NB4 (cell line): ENCODE measurements at regions not wholly inside any gene's neighbourhood (a gene's known extent, or its start where the extent isn't known, plus 50 kb on each side); places are given as distances from the start of the nearest gene placed in this dataset.

Experiments
- POLR2A ChIP-seq: IDR thresholded peaks from 2 replicates; pipeline ENCODE4 v1.6.1; 2011; ENCODE audit warnings: mild to moderate bottlenecking; ENCODE audit not compliant: insufficient read length; ENCODE audit errors: extremely low read depth
- TF ChIP-seq, protein P1 (sequence below): IDR thresholded peaks from one replicate; pipeline ENCODE4 v1.5.1; 2012; ENCODE audit warnings: low read depth, low read length
- TF ChIP-seq, protein P2 (sequence below): IDR thresholded peaks from 2 replicates; pipeline ENCODE4 v1.6.1; 2011; ENCODE audit warnings: low read depth, low read length

DNA sequence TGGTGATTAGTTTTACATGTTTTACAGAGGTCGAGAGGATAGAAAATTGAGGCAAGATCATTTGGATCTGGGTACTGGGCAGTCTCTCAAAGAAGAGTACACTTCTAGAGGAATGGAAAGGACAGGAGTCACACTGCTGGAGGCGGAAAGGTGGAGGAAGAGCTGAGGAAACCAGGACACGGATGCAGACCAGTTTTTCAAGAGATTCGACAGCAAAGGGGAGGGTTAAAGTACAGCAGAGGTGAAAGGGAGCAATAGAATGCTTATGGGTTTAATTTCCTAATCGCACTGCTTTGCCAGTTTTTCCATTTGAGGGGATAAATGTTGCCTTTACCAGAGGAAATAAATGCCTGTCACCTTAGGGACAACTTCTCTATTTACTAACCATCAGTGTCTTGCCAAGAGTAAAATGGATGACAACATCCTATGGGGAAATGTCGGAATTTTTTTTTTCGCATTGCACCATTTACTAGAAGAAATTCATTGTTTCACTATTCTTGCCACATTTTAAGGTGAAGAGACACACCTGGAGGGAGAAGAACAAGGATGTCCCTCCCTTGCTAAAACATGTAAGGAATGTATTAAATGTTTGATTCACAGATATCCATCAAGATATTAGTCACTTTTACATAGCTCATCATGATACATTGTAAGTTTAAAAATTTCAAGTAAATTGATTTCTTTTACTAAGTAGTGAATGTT lies 226.6 kb downstream of the COL12A1 start:
- TF ChIP-seq, protein P1, sequence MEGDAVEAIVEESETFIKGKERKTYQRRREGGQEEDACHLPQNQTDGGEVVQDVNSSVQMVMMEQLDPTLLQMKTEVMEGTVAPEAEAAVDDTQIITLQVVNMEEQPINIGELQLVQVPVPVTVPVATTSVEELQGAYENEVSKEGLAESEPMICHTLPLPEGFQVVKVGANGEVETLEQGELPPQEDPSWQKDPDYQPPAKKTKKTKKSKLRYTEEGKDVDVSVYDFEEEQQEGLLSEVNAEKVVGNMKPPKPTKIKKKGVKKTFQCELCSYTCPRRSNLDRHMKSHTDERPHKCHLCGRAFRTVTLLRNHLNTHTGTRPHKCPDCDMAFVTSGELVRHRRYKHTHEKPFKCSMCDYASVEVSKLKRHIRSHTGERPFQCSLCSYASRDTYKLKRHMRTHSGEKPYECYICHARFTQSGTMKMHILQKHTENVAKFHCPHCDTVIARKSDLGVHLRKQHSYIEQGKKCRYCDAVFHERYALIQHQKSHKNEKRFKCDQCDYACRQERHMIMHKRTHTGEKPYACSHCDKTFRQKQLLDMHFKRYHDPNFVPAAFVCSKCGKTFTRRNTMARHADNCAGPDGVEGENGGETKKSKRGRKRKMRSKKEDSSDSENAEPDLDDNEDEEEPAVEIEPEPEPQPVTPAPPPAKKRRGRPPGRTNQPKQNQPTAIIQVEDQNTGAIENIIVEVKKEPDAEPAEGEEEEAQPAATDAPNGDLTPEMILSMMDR: no peak
- TF ChIP-seq, protein P2, sequence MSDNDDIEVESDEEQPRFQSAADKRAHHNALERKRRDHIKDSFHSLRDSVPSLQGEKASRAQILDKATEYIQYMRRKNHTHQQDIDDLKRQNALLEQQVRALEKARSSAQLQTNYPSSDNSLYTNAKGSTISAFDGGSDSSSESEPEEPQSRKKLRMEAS: no peak
- TF ChIP-seq POLR2A: no peak
